GM12878 (cell line): ENCODE measurements at regions not wholly inside any gene's neighbourhood (a gene's known extent, or its start where the extent isn't known, plus 50 kb on each side); places are given as distances from the start of the nearest gene placed in this dataset.

ENCODE experiments used
- ATAC-seq: fragments of 200-7000 bp; cut with Tn5 transposase; 3 replicates; pipeline ENCODE4 v1.9.1; 2020; ENCODE audit warnings: mild to moderate bottlenecking, moderate library complexity
- BruUV-seq: library from RNA; stranded (reverse); fragments of 400-500 nt; replicated peaks from 2 replicates; lab custom pipeline; 2021; lab: Mats Ljungman, UMichigan
- CTCF ChIA-PET: fragments of 300-600 bp; sonication (Branson Sonifier 250); formaldehyde crosslinking; extraction: SDS; loops from one replicate; lab custom pipeline; 2021; ENCODE audit warnings: inconsistent platforms; lab: Yijun Ruan, JAX
- POLR2A ChIA-PET: fragments of 350-600 bp; formaldehyde crosslinking; extraction: SDS; loops from one replicate; lab custom pipeline; 2021; ENCODE audit warnings: inconsistent platforms; lab: Charles Lee
- RAD21 ChIA-PET: fragments of 300-600 bp; sonication (Branson Sonifier 250); formaldehyde crosslinking; loops from one replicate; lab custom pipeline; 2023; ENCODE audit warnings: antibody characterized with exemption; ENCODE audit not compliant: unreplicated experiment; lab: Charles Lee
- SMC1A ChIA-PET: fragments of 300-600 bp; sonication (Branson Sonifier 250); formaldehyde crosslinking; loops from one replicate; lab custom pipeline; 2023; ENCODE audit not compliant: unreplicated experiment, uncharacterized antibody; lab: Charles Lee
- DNase-seq: peaks from one replicate; pipeline ENCODE4 v3.0.0-alpha.2; 2011; ENCODE audit warnings: low read depth, low spot score
- FAIRE-seq: peaks from 3 replicates; lab custom pipeline; 2011; peaks lifted over from hg19 to GRCh38; lab: Jason Lieb, UNC
- H2AFZ ChIP-seq: 2 replicates; pipeline ENCODE4 v1.6.0; 2011; ENCODE audit warnings: low read depth, low read length, control low read depth; ENCODE audit not compliant: control insufficient read depth
- H3K27ac ChIP-seq: 2 replicates; pipeline ENCODE4 v1.5.1; 2011; ENCODE audit warnings: control low read depth; ENCODE audit not compliant: control insufficient read depth, insufficient read depth
- H3K27me3 ChIP-seq, 2 experiments: replicated peaks in 1 of 2; 2 replicates each; pipeline versions ENCODE4 v1.6.0 to v1.6.1; 2011; ENCODE audit warnings: low read length in 1 of 2; ENCODE audit not compliant: control insufficient read depth in 2 of 2, insufficient read depth in 2 of 2
- H3K36me3 ChIP-seq, 2 experiments: 2 replicates each; pipeline ENCODE4 v1.5.1; 2011; ENCODE audit warnings: low read length in 1 of 2; ENCODE audit not compliant: control insufficient read depth in 2 of 2, insufficient read depth in 2 of 2
- H3K4me1 ChIP-seq: 2 replicates; pipeline ENCODE4 v1.6.1; 2011; ENCODE audit warnings: mild to moderate bottlenecking, low read length, moderate library complexity, mixed read lengths; ENCODE audit not compliant: control insufficient read depth, insufficient read depth
- H3K4me2 ChIP-seq: 2 replicates; pipeline ENCODE4 v1.6.0; 2011; ENCODE audit warnings: control low read depth; ENCODE audit not compliant: control insufficient read depth, insufficient read depth
- H3K4me3 ChIP-seq: fragments of 200-600 bp; sonication (generic); 2 replicates; pipeline ENCODE4 v1.5.1; 2016
- H3K79me2 ChIP-seq: 2 replicates; pipeline ENCODE4 v1.6.0; 2011; ENCODE audit warnings: low read length; ENCODE audit not compliant: control insufficient read depth, insufficient read depth
- H3K9ac ChIP-seq: 2 replicates; pipeline ENCODE4 v1.8.0; 2011; ENCODE audit warnings: low read length, control low read depth, mixed read lengths; ENCODE audit not compliant: control insufficient read depth, insufficient read depth
- H3K9me3 ChIP-seq: replicated peaks from 3 replicates; pipeline ENCODE4 v1.5.1; 2011; ENCODE audit warnings: mild to moderate bottlenecking, low read length; ENCODE audit not compliant: control insufficient read depth, insufficient read depth
- H4K20me1 ChIP-seq: 2 replicates; pipeline ENCODE4 v1.6.0; 2011; ENCODE audit not compliant: control insufficient read depth, insufficient read depth
- CBFB ChIP-seq: IDR thresholded peaks from 2 replicates; pipeline ENCODE4 v1.6.1; 2016; ENCODE audit warnings: antibody characterized with exemption, low read depth
- CEBPB ChIP-seq, 2 experiments: fragments of 150-350 bp in 1 of 2; IDR thresholded peaks; 2 replicates each; pipeline ENCODE4 v1.6.1; 2012 to 2014; ENCODE audit warnings: low read depth in 2 of 2, low read length in 2 of 2, borderline replicate concordance in 1 of 2, inconsistent platforms in 1 of 2
- CTCF ChIP-seq, 3 experiments: IDR thresholded peaks in 2 of 3; conservative IDR thresholded peaks in 1 of 3; 2 replicates each; pipeline ENCODE4 v1.5.1; 2011; ENCODE audit warnings: low read depth in 3 of 3, low read length in 3 of 3, mild to moderate bottlenecking in 3 of 3, control low read depth in 2 of 3, moderate library complexity in 2 of 3, inconsistent platforms in 1 of 3, mixed read lengths in 1 of 3; ENCODE audit not compliant: control insufficient read depth in 2 of 3, insufficient read depth in 1 of 3; ENCODE audit errors: extremely low read depth in 1 of 3
- E2F8 ChIP-seq: fragments of 450-650 bp; IDR thresholded peaks from 2 replicates; pipeline ENCODE4 v1.6.1; 2018; ENCODE audit warnings: mild to moderate bottlenecking, low read depth, moderate library complexity; ENCODE audit not compliant: partially characterized antibody
- FOXK2 ChIP-seq: fragments of 450-650 bp; IDR thresholded peaks from 2 replicates; pipeline ENCODE4 v1.6.1; 2017; ENCODE audit warnings: mild to moderate bottlenecking, moderate library complexity
- HCFC1 ChIP-seq: fragments of 150-350 bp; IDR thresholded peaks from 2 replicates; pipeline ENCODE4 v1.6.1; 2014; ENCODE audit warnings: low read length
- LARP7 ChIP-seq: fragments of 450-650 bp; IDR thresholded peaks from 2 replicates; pipeline ENCODE4 v1.6.1; 2017; ENCODE audit warnings: mild to moderate bottlenecking
- PAX8 ChIP-seq: fragments of 450-650 bp; IDR thresholded peaks from 2 replicates; pipeline ENCODE4 v1.6.1; 2017; ENCODE audit warnings: mild to moderate bottlenecking, moderate library complexity
- RAD51 ChIP-seq: fragments of 450-650 bp; IDR thresholded peaks from 2 replicates; pipeline ENCODE4 v1.6.1; 2016; ENCODE audit warnings: moderate library complexity, mild to moderate bottlenecking, inconsistent platforms
- SMAD5 ChIP-seq: IDR thresholded peaks from 2 replicates; pipeline ENCODE4 v1.6.1; 2016; ENCODE audit warnings: antibody characterized with exemption, low read depth
- SMC3 ChIP-seq: IDR thresholded peaks from 2 replicates; pipeline ENCODE4 v1.6.1; 2011; ENCODE audit warnings: low read length, improper control_type of control experiment, borderline replicate concordance
- TCF3 ChIP-seq: IDR thresholded peaks from 2 replicates; pipeline ENCODE4 v1.6.1; 2012; ENCODE audit warnings: low read depth, mild to moderate bottlenecking, low read length, borderline replicate concordance; ENCODE audit not compliant: insufficient read depth
- ZNF24 ChIP-seq: fragments of 450-650 bp; IDR thresholded peaks from 2 replicates; pipeline ENCODE4 v1.6.1; 2017; ENCODE audit warnings: antibody characterized with exemption, mild to moderate bottlenecking
- ZNF384 ChIP-seq: IDR thresholded peaks from 2 replicates; pipeline ENCODE4 v1.6.1; 2012; ENCODE audit warnings: low read depth, mild to moderate bottlenecking, low read length, improper control_type of control experiment, borderline replicate concordance
- ZZZ3 ChIP-seq: IDR thresholded peaks from 2 replicates; pipeline ENCODE4 v1.6.1; 2011; ENCODE audit warnings: low read depth; ENCODE audit not compliant: control insufficient read depth, insufficient read length
- WGBS: methylation state at CpG from one replicate; pipeline ENCODE4 v1.1.6; 2016; ENCODE audit warnings: low lambda C conversion rate; ENCODE audit not compliant: insufficient replicate concordance, insufficient coverage; ENCODE audit errors: missing lambda C conversion rate; 5-methylcytosine and 5-hydroxymethylcytosine counted together
- in situ Hi-C: fragments of 300-500 bp; cut with MboI; formaldehyde crosslinking; loops from 9 replicates; pipeline ENCODE4 v1.14.3; 2018; ENCODE audit warnings: mixed read lengths
- intact Hi-C: fragments of 100-400 bp; cut with micrococcal nuclease; formaldehyde crosslinking; loops from one replicate; pipeline ENCODE4 v1.14.2; 2022; ENCODE audit not compliant: unreplicated experiment

- H3K4me1 ChIP-seq, result no peaks in the 10 kb centered on the region
- H4K20me1 ChIP-seq, result no peaks in the 10 kb centered on the region
- H3K9me3 ChIP-seq, result no peaks in the 10 kb centered on the region
- no peak for DNase-seq
- ChIA-PET POLR2A (no interaction called here), RAD21 (no interaction called here), CTCF (no interaction called here), SMC1A (no interaction called here)
- ATAC-seq, result no peak
- no peaks in the 10 kb centered on the region for H3K27me3 ChIP-seq
- intact Hi-C loops, result no loop called here
- H3K36me3 ChIP-seq, result no peaks in the 10 kb centered on the region
- no peak for FAIRE-seq
- no peak overlapping the region for H2AFZ ChIP-seq
- no peak overlapping the region for H3K4me3 ChIP-seq
- in situ Hi-C loops, result no loop called here
- no peak overlapping the region for H3K9ac ChIP-seq
- BruUV-seq, result no TSS peak
- 29% methylated on average over 4 of the region's 4 CpGs for WGBS
- TF ChIP-seq ZZZ3 (no peak), CEBPB (IDR thresholded peaks at IDR 0.05; ENCODE audit: borderline replicate concordance in 1 of 2, low read depth in 2 of 2, low read length in 2 of 2) (no peak), RAD51 (no peak), ZNF384 (no peak), CTCF (IDR thresholded peaks at IDR 0.05 in 2 of 3, conservative IDR thresholded peaks at IDR 0.05 in 1 of 3; ENCODE audit: control insufficient read depth in 2 of 3, extremely low read depth in 1 of 3, insufficient read depth in 1 of 3, low read depth in 3 of 3, low read length in 3 of 3) (no peak), ZNF24 (no peak), CBFB (no peak), HCFC1 (no peak), E2F8 (no peak), TCF3 (no peak), SMAD5 (no peak), SMC3 (no peak), PAX8 (no peak), LARP7 (no peak), FOXK2 (no peak)
- H3K27ac ChIP-seq, result no peak overlapping the region
- H3K79me2 ChIP-seq, result no peaks in the 10 kb centered on the region
- no peak overlapping the region for H3K4me2 ChIP-seq
Measured at GRCh38 chrX:138930583-138930945, 219.0 kb upstream of the FGF13 start.
